Peyer's patch (tissue), 4 donors: ENCODE measurements at regions not wholly inside any gene's neighbourhood (a gene's known extent, or its start where the extent isn't known, plus 50 kb on each side); places are given as distances from the start of the nearest gene placed in this dataset.

Experiments
- DNase-seq, 3 donors: peaks; one replicate each; pipeline ENCODE4 v3.0.0-alpha.2; 2017 to 2019
- H3K27ac ChIP-seq, 4 donors: fragments of 200-600 bp; sonication (generic); one replicate each; pipeline ENCODE4 v1.5.1; 2016 to 2019
- H3K27me3 ChIP-seq, 2 donors: fragments of 200-600 bp; sonication (generic); one replicate each; pipeline ENCODE4 v1.5.1; 2019
- H3K36me3 ChIP-seq, 3 donors: fragments of 200-600 bp; sonication (generic); one replicate each; pipeline ENCODE4 v1.5.1; 2016 to 2019
- H3K4me1 ChIP-seq, 4 donors: fragments of 200-600 bp; sonication (generic); one replicate each; pipeline ENCODE4 v1.5.1; 2016 to 2019
- H3K4me3 ChIP-seq, 4 donors: fragments of 200-600 bp; sonication (generic); 1 replicate in 3 of 4; 2 replicates in 1 of 4; pipeline ENCODE4 v1.5.1; 2016 to 2019; ENCODE audit warnings: mild to moderate bottlenecking in 1 of 4
- H3K9me3 ChIP-seq, 4 donors: fragments of 200-600 bp; sonication (generic); one replicate each; pipeline ENCODE4 v1.5.1; 2016 to 2019; ENCODE audit warnings: mild to moderate bottlenecking in 1 of 4
- CTCF ChIP-seq, 6 experiments: fragments of 450-650 bp in 4 of 6; fragments of 200-600 bp in 2 of 6; sonication (generic) in 1 of 6; IDR thresholded peaks; one replicate each; pipeline ENCODE4 v1.5.1; 2017 to 2019; ENCODE audit warnings: antibody characterized with exemption in 6 of 6, mild to moderate bottlenecking in 3 of 6, moderate library complexity in 1 of 6
- POLR2A ChIP-seq, 2 donors: fragments of 450-650 bp; IDR thresholded peaks; one replicate each; pipeline ENCODE4 v1.5.1; 2017; ENCODE audit warnings: antibody characterized with exemption in 2 of 2, mild to moderate bottlenecking in 2 of 2, moderate library complexity in 2 of 2

- Histone ChIP-seq H3K27me3 (no peaks in the 10 kb centered on the region), H3K4me1 (no peaks in the 10 kb centered on the region), H3K36me3 (no peaks in the 10 kb centered on the region), H3K4me3 (no peak overlapping the region), H3K27ac (no peak overlapping the region), H3K9me3 (no peaks in the 10 kb centered on the region)
- DNase-seq = no peak
- TF ChIP-seq POLR2A (IDR thresholded peaks at IDR 0.05) = no peak
- no peak for TF ChIP-seq CTCF (IDR thresholded peaks at IDR 0.05)
Observed at GRCh38 chr2:221786297-221786926, 214.3 kb upstream of the EPHA4 start.

GRCh38 chr2:221780281-221780688 is 208.2 kb upstream of the EPHA4 start:
- TF ChIP-seq POLR2A (IDR thresholded peaks at IDR 0.05) = no peak
- TF ChIP-seq CTCF (IDR thresholded peaks at IDR 0.05) = no peak
- no peaks in the 10 kb centered on the region for H3K27me3 ChIP-seq
- peak overlapping the region in 1 of 4 donors; percentile 29 for H3K27ac ChIP-seq
- no peaks in the 10 kb centered on the region for H3K4me1 ChIP-seq
- DNase-seq = no peak
- no peak overlapping the region for H3K4me3 ChIP-seq
- no peaks in the 10 kb centered on the region for H3K9me3 ChIP-seq
- no peaks in the 10 kb centered on the region for H3K36me3 ChIP-seq

- Histone ChIP-seq H3K27ac (peak overlapping the region in 1 of 4 donors; percentile 29), H3K27me3 (no peaks in the 10 kb centered on the region), H3K4me1 (no peaks in the 10 kb centered on the region), H3K36me3 (no peaks in the 10 kb centered on the region), H3K4me3 (no peak overlapping the region), H3K9me3 (no peaks in the 10 kb centered on the region)
- no peak for TF ChIP-seq CTCF (IDR thresholded peaks at IDR 0.05)
- no peak for TF ChIP-seq POLR2A (IDR thresholded peaks at IDR 0.05)
- DNase-seq = no peak
Observed at GRCh38 chr2:221779614-221780067, 207.5 kb upstream of the EPHA4 start.

GRCh38 chr2:221778025-221778424 is 205.9 kb upstream of the EPHA4 start:
- TF ChIP-seq POLR2A (IDR thresholded peaks at IDR 0.05) (no peak), CTCF (IDR thresholded peaks at IDR 0.05) (no peak)
- DNase-seq = no peak
- no peaks in the 10 kb centered on the region for H3K27me3 ChIP-seq
- H3K4me3 ChIP-seq = no peak overlapping the region
- H3K9me3 ChIP-seq = no peaks in the 10 kb centered on the region
- H3K27ac ChIP-seq = no peak overlapping the region
- H3K4me1 ChIP-seq = no peaks in the 10 kb centered on the region
- H3K36me3 ChIP-seq = no peaks in the 10 kb centered on the region

- H3K27ac ChIP-seq = no peak overlapping the region
- DNase-seq = no peak
- TF ChIP-seq CTCF (IDR thresholded peaks at IDR 0.05) (no peak), POLR2A (IDR thresholded peaks at IDR 0.05) (no peak)
- no peaks in the 10 kb centered on the region for H3K4me1 ChIP-seq
- H3K4me3 ChIP-seq = no peak overlapping the region
- no peaks in the 10 kb centered on the region for H3K9me3 ChIP-seq
- H3K36me3 ChIP-seq = no peaks in the 10 kb centered on the region
- no peaks in the 10 kb centered on the region for H3K27me3 ChIP-seq
Observed at GRCh38 chr2:221777119-221777518, 205.0 kb upstream of the EPHA4 start.

- DNase-seq = no peak
- TF ChIP-seq CTCF (IDR thresholded peaks at IDR 0.05) (no peak), POLR2A (IDR thresholded peaks at IDR 0.05) (no peak)
- no peaks in the 10 kb centered on the region for H3K36me3 ChIP-seq
- no peaks in the 10 kb centered on the region for H3K4me1 ChIP-seq
- H3K4me3 ChIP-seq = no peak overlapping the region
- no peaks in the 10 kb centered on the region for H3K27me3 ChIP-seq
- no peaks in the 10 kb centered on the region for H3K9me3 ChIP-seq
- no peak overlapping the region for H3K27ac ChIP-seq
Observed at GRCh38 chr2:221775096-221775495, 203.0 kb upstream of the EPHA4 start.
